Right ventricle myocardium superior (tissue), 1 donor: ENCODE measurements at regions not wholly inside any gene's neighbourhood (a gene's known extent, or its start where the extent isn't known, plus 50 kb on each side); places are given as distances from the start of the nearest gene placed in this dataset.

Source experiments
- ATAC-seq: fragments of 200-7000 bp; cut with Tn5 transposase; one replicate; pipeline ENCODE4 v1.9.1; 2020; ENCODE audit warnings: mild to moderate bottlenecking; ENCODE audit not compliant: poor library complexity
- DNase-seq: peaks from one replicate; pipeline ENCODE4 v3.0.0-alpha.2; 2020
- intact Hi-C: fragments of 100-400 bp; cut with DNase I; formaldehyde crosslinking; loops from one replicate; pipeline ENCODE4 v1.11.2; 2022
- donor health status: DM: no; HTN: yes; CAD: no; lungs with severe emphysema.

DNA sequence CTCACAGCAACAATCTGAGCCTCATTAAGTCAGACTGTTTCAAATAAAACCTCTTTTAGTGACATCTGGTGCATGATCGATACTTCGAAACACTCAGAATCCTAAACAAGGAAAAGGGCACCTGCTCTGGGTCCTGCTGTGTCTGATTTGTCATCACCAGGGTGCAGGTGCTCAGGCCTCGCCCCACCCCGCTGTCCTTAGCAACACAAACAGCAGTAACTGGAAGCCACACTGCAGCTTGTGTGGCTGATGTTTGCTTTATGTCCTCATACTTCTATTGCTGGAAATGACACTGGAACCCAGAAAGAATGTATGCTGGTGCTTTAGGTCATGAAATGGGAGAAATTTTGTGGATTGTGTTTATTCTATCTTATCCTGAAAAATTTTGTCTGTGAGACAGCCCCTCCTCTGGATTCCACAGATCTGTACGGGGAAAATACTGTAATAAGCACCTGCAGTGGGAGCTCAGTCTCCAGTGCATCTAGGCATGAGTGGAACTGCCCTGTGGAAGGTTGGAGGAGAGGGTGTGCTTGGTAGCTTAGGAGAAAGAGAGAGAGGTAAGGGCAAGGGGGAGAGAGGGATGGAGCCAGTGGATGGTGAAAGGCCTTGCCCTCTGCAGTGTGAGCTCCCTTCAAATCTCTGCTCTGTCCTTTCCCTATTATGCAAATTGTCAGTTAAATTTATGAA lies 284.2 kb downstream of the SMARCA2 start:
- intact Hi-C loops, result no loop called here
- DNase-seq (no peak), ATAC-seq (no peak)

DNA sequence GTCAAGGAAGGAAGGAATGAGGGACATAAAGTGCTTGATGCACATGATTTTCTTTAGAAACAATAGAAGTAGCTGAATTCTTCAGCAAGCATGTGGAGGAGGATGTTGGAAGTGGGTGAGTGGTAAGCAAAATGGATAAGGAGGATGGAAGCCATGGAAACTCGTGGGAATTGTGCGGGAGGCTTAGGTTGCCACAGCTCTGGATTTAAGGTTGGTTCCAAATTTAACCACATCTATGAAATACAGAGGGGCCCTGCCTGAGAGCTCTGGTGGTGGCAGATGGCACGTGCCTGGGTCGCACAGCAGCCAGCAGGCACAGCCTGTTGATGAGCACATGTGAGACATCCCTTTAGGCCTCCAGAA lies 284.7 kb downstream of the SMARCA2 start:
- no peak for ATAC-seq
- DNase-seq, result no peak
- intact Hi-C loops, result no loop called here

DNA sequence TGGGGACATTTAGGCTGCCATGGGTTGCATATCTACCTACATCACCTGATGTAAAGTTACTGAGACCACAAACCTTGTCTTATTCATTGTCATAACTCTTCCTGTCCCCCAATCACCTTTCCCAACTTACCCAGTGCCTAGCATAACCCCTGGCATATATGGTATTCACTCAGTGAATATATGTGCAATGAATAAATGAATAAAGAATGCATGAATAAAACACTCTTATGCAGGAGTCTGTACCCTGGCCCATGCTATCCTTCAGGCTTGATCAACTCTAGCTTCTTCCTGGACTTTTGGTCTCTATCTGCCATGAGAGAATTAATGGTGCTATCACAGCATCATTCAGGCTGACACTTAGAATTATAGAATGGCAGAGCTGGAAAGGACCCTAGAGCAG lies 285.2 kb downstream of the SMARCA2 start:
- ATAC-seq, result no peak
- intact Hi-C loops, result no loop called here
- no peak for DNase-seq

DNA sequence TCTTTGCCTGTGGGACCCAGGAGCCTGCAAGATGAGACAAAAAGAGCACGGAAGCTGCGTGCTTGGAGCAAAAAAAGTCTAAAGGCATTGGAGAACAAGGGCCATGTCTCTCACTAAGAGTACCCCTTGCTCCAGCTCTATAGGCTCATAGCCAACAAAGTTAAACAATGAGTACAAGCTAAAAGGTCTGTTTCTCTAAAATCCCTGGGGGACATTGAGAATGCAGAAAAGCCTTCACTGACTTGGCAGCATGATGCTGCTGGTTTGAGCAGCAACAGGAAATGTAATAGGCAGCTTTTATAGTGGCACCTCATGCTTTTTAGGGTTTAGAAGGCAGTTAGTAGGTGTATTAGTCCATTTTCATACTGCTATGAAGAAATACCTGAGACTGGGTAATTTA lies 287.5 kb downstream of the SMARCA2 start:
- DNase-seq, result no peak
- intact Hi-C loops, result no loop called here
- no peak for ATAC-seq

DNA sequence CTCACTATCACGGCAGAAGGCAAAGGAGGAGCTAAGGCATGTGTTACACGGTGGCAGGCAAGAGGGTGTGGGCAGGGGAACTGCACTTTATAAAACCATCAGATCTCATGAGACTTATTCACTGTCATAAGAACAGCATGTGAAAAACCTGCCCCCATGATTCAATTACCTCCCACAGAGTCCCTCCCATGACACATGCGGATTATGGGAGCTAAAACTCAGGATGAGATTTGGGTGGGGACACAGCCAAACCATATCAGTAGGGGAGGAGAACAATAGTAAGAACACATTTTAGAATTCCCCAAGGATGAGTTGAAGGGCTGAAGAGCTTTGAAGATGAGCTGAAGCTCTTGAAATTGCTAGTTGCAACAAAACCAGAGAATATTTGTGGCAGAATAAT lies 287.9 kb downstream of the SMARCA2 start:
- ATAC-seq, result no peak
- intact Hi-C loops, result no loop called here
- DNase-seq, result no peak

DNA sequence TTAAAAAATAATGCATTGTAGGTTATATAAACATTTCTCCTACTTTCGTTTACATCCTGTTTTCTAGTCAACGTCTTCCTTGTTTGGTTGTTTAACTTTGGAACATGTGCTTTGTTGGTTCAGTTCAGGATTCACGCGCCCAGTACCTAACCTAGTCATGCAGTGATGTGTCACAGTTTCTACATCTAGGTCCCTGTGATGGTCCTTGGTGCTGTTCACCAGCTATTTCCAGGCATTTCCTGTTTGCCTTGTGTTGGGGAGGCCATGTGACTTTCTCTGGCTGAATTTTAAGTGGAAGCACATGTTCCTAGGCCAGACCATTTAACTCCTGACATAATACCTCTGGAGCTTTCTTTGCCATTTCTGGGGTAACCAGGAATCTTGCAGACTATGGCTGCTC lies 292.3 kb downstream of the SMARCA2 start:
- ATAC-seq, result no peak
- intact Hi-C loops, result no loop called here
- no peak for DNase-seq

DNA sequence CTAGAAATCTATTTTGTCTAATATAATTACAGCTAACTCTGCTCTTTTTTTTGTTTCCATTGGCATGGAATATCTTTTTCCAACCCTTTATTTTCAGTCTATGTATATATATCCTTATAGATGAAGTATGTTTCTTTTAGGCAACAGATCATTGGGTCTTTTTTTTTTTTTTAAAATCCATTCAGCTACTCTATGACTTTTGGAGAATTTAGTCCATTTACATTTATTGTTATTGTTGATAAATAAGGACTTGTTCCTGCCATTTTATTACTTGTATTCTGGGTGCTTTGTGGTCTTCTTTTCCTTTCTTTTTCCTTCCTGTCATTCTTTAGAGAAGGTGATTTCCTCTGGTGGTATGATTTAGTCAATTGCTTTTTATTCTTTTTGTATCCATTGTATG lies 296.8 kb downstream of the SMARCA2 start:
- intact Hi-C loops, result no loop called here
- DNase-seq, result no peak
- no peak for ATAC-seq

DNA sequence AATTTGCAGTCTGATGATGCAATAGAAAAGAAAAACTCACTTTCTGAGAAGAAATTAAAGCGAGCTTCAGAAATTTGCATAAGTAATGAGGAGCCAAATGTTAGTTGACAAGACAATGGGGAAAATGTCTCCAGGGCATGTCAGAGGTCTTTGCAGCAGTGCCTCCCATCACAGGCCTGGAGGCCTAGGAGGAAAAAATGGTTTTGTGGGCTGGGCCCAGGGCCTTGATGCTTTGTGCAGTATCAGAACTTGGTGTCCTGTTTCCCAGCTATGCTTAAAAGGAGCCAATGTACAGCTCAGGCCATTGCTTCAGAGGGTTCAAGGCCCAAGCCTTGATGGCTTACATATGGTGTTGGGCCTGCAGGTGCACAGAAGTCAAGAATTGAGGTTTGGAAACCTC lies 298.4 kb downstream of the SMARCA2 start:
- intact Hi-C loops, result no loop called here
- no peak for DNase-seq
- no peak for ATAC-seq

DNA sequence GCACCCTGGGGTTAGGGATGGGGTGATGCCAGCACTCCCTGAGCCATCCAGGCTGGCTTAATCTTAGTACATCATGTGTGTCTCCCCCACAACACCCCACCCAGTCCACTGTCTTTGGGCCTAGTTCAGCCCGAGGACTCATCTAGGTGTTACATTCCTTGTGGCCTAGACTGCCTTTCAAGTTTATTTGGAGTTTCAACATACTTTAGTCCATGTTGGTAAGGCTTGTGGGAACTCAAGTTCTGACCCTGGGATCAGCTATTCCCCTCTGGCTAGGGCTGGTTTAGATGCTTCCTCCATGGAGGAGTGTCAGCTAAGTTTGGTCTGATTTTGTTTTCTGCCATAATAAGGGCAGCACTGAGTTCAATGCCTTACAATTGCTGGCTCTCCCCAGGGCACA lies 302.4 kb downstream of the SMARCA2 start:
- intact Hi-C loops, result no loop called here
- no peak for ATAC-seq
- no peak for DNase-seq

DNA sequence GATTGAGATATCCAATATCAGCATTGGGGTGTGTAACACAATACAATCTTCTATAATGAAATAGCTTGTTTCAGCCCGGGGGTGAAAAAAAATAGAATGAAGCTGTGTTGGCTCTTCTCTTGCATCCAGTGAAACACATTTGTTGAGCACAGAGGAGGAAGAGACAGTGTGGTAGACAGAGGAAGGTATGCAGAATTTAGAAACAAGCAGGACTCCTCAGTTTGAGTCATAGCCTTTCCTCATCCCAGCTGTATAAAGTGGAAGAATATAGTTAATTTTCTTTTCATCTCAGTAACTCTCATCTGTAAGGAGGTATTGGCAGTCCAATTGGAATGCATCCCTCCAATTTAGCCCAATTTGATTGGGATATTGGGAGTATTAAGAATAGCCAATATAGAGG lies 302.2 kb upstream of the VLDLR start:
- DNase-seq (no peak), ATAC-seq (no peak)
- intact Hi-C loops, result no loop called here

DNA sequence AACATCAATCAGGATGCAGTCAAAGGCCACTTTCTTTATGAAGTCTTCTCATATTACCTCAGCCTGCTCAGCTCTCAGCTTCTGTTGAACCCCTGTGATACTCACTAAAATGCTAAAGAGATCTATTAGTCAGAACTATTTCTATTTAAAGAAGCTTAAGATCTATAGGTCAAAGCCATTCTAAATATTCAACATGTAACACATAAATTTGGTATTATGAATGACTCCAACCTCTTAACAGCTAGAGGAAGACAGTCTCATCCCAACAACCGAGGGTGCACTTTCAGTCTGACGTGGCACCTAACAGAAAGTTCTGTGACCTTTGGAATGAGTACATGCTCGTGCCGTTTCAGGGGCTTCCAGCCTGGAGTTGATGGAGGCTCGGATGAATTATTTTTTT lies 301.5 kb upstream of the VLDLR start:
- intact Hi-C loops, result loop anchor here (10.0 kb wide), 1 partner anchor 475 kb away; no protein-coding TSS in a partner anchor
- DNase-seq (no peak), ATAC-seq (no peak)

DNA sequence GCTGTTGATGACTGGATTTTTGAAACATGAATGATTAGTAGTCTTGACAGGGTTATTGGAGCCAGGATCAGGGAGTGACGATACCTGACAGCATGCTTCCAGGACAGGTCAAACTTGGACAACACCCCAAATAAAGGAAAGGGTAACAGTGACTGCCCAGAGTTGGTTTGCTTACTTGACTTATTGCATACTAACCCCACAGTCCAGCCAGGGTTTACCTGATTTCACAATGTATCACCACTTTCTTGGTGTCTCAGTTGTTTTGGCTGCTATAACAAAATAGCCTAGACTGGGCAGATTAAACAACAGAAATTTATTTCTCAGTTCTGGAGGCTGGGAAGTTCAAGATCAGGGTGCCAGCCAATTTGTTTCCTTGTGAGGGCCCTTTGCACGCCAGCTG lies 301.0 kb upstream of the VLDLR start:
- intact Hi-C loops, result loop anchor here (10.0 kb wide), 1 partner anchor 474 kb away; no protein-coding TSS in a partner anchor
- ATAC-seq, result no peak
- no peak for DNase-seq

DNA sequence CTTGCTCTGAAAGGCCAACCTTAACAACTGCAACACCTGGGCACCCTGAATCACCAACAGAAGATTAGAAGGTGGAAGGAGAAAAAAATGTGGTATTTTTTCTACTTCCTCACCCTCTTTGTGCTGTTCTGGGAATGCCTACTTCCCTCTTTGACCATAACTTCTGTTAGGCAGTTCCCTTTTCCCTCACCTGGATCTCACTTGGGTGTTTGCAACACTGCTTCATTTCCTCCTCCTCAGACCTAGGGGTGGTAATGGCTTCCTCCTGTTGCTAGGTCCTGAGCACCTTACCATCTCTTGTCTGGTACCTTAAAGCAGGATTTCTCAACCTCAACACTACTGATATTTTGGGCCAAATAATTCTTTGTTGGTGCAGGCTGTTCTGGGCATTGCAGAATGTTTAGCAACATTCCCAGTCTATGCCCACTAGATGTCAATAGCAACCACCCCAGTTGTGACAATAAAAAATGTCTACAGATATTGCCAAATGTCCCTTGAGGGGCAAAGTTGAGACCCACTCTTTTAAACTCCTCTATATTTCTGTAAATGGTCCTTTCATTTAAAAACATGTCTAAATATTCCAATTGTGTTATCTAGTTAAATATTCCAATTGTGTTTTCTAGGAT lies 300.0 kb upstream of the VLDLR start:
- DNase-seq, result no peak
- ATAC-seq, result peak; percentile 46
- intact Hi-C loops, result loop anchor here (10.0 kb wide), 1 partner anchor 473 kb away; no protein-coding TSS in a partner anchor

DNA sequence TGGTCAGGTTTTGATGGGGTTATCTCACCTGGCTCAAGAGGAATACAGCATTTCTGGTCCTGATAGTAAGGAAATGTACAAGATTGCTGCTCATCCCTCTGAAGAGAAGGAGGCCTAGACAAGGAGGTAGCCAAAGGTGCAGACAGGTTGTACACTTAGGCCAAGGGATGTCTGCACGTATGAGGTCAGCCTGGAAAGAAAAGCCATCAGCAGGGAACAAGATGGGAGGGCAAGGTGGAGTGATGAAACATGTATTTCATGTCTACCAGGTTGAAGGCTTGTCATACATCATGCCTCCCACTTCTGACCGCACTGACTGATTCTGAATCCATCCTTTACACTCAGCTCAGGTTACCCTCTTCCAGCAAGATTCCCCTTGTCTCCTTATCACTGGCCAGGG lies 296.8 kb upstream of the VLDLR start:
- ATAC-seq (no peak), DNase-seq (no peak)
- intact Hi-C loops, result loop anchor here (10.0 kb wide), 1 partner anchor 470 kb away; no protein-coding TSS in a partner anchor

DNA sequence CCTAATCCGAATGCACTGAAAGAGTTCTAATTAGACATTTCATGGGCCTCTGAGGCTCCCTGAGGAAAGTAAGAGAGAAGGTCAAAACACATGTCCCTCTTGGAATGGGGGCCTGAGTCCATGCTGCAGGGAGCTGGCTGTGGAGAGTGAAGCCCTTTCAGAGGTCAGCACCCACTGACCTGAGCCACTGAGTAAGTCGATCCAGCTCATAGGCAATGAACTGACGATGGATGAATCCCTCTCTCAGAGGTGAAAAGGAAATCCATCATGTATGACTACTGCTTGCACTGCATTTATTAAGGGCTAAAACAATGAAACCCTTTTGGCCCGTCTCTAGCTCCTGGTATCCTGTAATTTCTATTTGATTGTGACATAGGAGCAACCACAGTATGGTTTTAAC lies 288.9 kb upstream of the VLDLR start:
- no peak for ATAC-seq
- no peak for DNase-seq
- intact Hi-C loops, result no loop called here

DNA sequence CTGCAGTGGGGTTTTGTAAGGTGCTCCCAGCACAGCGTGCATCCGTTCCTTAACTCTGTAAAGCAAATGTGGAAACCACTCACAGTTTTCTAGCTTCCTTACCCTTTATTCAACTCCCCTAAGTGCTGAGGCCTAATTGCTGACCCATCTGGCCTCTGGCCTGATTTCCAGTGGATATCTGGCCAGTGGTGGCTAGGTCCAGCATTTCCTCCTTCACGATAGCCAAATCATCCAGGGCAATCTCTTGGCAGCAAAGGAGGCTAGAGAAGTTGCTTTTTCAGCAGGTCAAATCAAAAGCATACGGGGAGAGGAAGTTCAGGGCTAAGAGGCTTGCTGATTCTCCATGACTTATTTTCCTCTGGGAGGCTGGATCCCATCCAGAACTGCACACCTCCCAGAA lies 286.3 kb upstream of the VLDLR start:
- intact Hi-C loops, result no loop called here
- DNase-seq, result no peak
- peak; percentile 44 for ATAC-seq

DNA sequence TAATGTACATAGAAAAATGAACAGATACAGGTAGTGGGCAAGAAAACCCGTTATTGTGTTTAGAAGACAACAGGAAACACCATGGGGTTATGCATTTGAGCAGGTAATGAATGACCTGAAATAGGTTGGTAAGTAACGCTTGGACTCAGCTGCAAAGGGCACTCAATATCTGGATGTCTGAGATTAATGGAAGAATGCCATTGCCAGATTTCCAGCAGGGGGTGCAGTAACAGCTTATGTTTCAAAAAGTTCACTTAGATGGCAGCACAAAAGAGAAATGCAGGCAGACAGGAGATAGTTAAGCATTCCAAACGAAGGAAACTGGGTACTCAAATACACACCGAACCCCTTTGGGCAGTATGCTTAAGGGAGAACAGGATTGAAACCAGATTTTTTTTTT lies 285.5 kb upstream of the VLDLR start:
- DNase-seq, result no peak
- ATAC-seq, result no peak
- intact Hi-C loops, result no loop called here

DNA sequence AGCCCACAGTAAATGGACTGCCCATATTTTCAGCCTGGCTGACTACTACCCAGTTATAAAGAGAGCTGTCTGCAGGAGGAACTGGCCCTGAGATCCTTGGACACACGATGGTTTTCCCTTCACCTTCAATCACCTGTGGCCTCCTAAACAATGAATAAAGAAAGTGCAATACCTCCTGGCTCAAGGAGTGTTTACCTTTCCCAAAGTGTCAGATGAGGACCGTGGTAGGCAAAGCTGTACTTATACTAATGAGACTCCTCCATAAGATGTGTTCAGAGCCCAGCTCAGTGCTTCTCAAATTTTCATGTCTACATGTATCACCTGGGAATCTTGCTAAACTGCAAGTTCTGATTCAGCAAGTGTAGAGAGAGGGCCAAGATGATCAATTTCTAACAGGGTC lies 284.5 kb upstream of the VLDLR start:
- ATAC-seq (no peak), DNase-seq (no peak)
- intact Hi-C loops, result no loop called here

DNA sequence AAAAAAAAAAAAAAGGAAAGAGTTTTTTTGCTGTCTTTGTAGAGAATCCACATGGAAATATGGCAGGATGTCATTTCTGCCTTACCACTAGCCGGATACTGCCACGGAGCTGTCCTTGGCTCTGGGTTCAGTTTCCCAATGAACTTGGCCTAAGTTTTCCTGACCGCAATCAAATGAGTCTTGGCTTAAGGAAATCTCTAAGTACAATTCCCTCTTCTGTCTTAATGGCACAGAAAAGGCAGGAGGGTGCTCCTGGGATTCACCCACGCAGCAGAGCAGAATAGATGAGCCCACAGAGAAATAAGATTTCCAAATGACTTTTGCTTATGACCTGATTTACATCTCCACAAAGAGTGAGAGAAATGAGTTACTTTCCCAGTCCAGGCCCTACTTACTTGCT lies 284.0 kb upstream of the VLDLR start:
- ATAC-seq (peak; percentile 79), DNase-seq (peak; percentile 46)
- intact Hi-C loops, result no loop called here

DNA sequence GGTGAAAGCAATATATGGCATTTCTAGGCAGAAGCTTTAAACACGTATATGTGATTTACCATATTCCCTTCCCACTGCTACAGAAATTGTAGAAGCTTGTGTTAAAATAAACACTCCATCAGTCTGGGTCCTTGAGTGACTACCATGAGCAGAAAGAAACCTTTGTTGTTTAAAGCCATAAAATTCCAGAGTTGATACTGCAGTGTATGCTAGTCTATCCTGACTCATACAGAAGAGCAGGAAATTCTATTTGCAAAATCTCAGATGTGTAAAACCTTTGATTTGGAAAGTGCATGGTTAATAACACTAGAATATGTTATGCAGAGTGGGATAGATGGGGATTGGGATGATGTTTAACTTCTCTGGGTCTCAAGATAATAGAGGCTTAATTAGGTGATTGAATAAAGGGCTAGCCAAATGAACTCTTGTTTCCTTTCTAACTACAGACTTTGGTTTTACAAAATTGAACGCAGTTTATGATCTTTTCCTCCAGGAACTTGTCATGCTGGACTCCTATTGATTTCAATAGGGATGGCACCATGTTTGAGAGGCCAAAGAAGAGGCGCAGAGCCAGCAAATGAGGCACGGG lies 282.7 kb upstream of the VLDLR start:
- intact Hi-C loops, result no loop called here
- DNase-seq (no peak), ATAC-seq (no peak)
